ENCODE measurements at regions not wholly inside any gene's neighbourhood (a gene's known extent, or its start where the extent isn't known, plus 50 kb on each side); places are given as distances from the start of the nearest gene placed in this dataset.

DNA sequence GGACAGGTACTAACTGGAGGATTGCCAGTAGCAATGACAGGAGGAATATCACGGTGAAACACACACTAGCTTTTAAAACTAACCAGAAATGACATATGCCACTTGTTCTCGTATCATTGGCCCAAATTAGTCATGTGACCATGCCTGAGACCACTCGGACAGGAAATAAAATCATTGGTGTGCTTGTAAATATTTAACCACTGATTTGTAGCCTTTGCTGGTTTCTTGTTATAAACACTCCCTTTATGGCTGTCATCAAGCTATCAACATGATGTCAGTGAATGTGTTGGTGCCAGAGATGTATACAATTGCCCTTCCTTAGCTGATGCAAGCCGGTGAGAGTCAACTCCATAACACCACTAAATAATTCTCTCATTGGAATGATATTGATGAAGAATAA is 123.7 kb upstream of the ANKH start:
- no peak for TF ChIP-seq POLR2A (IDR thresholded peaks at IDR 0.05; ENCODE audit: control extremely low read depth in 1 of 2, low read depth in 2 of 2, low read length in 2 of 2)
- TF ChIP-seq POLR2AphosphoS5 (IDR thresholded peaks at IDR 0.05; ENCODE audit: low read depth, low read length) = no peak
- TF ChIP-seq ZNF274 (IDR thresholded peaks at IDR 0.05; ENCODE audit: borderline replicate concordance, extremely low read depth, low read length) = no peak
- TF ChIP-seq JUN (IDR thresholded peaks at IDR 0.05; ENCODE audit: low read depth, low read length) = no peak
- TF ChIP-seq KDM1A (IDR thresholded peaks at IDR 0.05; ENCODE audit: borderline replicate concordance, low read length) = no peak
- no peak for TF ChIP-seq BRCA1 (IDR thresholded peaks at IDR 0.05; ENCODE audit: low read depth, low read length)
- TF ChIP-seq, protein P1, sequence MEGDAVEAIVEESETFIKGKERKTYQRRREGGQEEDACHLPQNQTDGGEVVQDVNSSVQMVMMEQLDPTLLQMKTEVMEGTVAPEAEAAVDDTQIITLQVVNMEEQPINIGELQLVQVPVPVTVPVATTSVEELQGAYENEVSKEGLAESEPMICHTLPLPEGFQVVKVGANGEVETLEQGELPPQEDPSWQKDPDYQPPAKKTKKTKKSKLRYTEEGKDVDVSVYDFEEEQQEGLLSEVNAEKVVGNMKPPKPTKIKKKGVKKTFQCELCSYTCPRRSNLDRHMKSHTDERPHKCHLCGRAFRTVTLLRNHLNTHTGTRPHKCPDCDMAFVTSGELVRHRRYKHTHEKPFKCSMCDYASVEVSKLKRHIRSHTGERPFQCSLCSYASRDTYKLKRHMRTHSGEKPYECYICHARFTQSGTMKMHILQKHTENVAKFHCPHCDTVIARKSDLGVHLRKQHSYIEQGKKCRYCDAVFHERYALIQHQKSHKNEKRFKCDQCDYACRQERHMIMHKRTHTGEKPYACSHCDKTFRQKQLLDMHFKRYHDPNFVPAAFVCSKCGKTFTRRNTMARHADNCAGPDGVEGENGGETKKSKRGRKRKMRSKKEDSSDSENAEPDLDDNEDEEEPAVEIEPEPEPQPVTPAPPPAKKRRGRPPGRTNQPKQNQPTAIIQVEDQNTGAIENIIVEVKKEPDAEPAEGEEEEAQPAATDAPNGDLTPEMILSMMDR (IDR thresholded peaks at IDR 0.05; ENCODE audit: control extremely low read depth in 1 of 3, insufficient read depth in 1 of 3, low read depth in 1 of 3, low read length in 3 of 3) = no peak
- TF ChIP-seq CEBPB (IDR thresholded peaks at IDR 0.05; ENCODE audit: low read depth, low read length) = no peak
- no peak for TF ChIP-seq HDAC2 (IDR thresholded peaks at IDR 0.05; ENCODE audit: borderline replicate concordance in 1 of 2, low read depth in 2 of 2, low read length in 2 of 2)
- no peak for TF ChIP-seq HDAC6 (IDR thresholded peaks at IDR 0.05; ENCODE audit: low read depth, low read length)
- TF ChIP-seq, protein P2, sequence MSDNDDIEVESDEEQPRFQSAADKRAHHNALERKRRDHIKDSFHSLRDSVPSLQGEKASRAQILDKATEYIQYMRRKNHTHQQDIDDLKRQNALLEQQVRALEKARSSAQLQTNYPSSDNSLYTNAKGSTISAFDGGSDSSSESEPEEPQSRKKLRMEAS (IDR thresholded peaks at IDR 0.05) = no peak

Data from H1 (cell line).